HG02571 (cell line): ENCODE measurements at regions not wholly inside any gene's neighbourhood (a gene's known extent, or its start where the extent isn't known, plus 50 kb on each side); places are given as distances from the start of the nearest gene placed in this dataset.

Experiments used
- ATAC-seq: cut with Tn5 transposase; IDR thresholded peaks from one replicate; pipeline ENCODE4 v1.9.1; 2021; ENCODE audit warnings: mild to moderate bottlenecking, moderate library complexity; ENCODE audit not compliant: unreplicated experiment

- ATAC-seq: no peak
Measured at GRCh38 chr7:49718760-49719159, 54.7 kb upstream of the VWC2 start.

- ATAC-seq: no peak
Measured at GRCh38 chr7:49721441-49721840, 52.0 kb upstream of the VWC2 start.
